ENCODE measurements at regions not wholly inside any gene's neighbourhood (a gene's known extent, or its start where the extent isn't known, plus 50 kb on each side); places are given as distances from the start of the nearest gene placed in this dataset.

- TF ChIP-seq CTCF (tag by site-specific recombination; IDR thresholded peaks at IDR 0.05) (no peak), PRDM4 (tag by site-specific recombination; IDR thresholded peaks at IDR 0.05) (no peak), HOXA7 (CRISPR knock-in tag; IDR thresholded peaks at IDR 0.05; ENCODE audit: borderline replicate concordance) (no peak), ZNF580 (tag by site-specific recombination; IDR thresholded peaks at IDR 0.05) (no peak)
Observed at GRCh38 chr10:132470410-132471124, 67.0 kb upstream of the INPP5A start.
